HG03575 (cell line): ENCODE measurements at regions not wholly inside any gene's neighbourhood (a gene's known extent, or its start where the extent isn't known, plus 50 kb on each side); places are given as distances from the start of the nearest gene placed in this dataset.

Experiments used
- ATAC-seq: cut with Tn5 transposase; IDR thresholded peaks from one replicate; pipeline ENCODE4 v1.9.1; 2021; ENCODE audit not compliant: unreplicated experiment, insufficient number of reproducible peaks, low FRiP score; ENCODE audit errors: extremely low read depth

GRCh38 chr2:126437016-126437415 lies 218.9 kb upstream of the GYPC start:
- no peak for ATAC-seq

- ATAC-seq = no peak
Measured at GRCh38 chr2:126444512-126444911, 211.4 kb upstream of the GYPC start.

GRCh38 chr2:126446106-126446695 lies 209.8 kb upstream of the GYPC start:
- no peak for ATAC-seq

- no peak for ATAC-seq
Measured at GRCh38 chr2:126448611-126449010, 207.3 kb upstream of the GYPC start.

- ATAC-seq = no peak
Measured at GRCh38 chr2:126449677-126450076, 206.3 kb upstream of the GYPC start.

- no peak for ATAC-seq
Measured at GRCh38 chr2:126463892-126464674, 191.9 kb upstream of the GYPC start.

GRCh38 chr2:126467367-126468054 lies 188.4 kb upstream of the GYPC start:
- ATAC-seq = peak; percentile 60

GRCh38 chr2:126475031-126475430 lies 180.9 kb upstream of the GYPC start:
- ATAC-seq = no peak

GRCh38 chr2:126476691-126477090 lies 179.3 kb upstream of the GYPC start:
- no peak for ATAC-seq

GRCh38 chr2:126480033-126480432 lies 175.9 kb upstream of the GYPC start:
- no peak for ATAC-seq

- ATAC-seq = no peak
Measured at GRCh38 chr2:126482582-126483464, 173.1 kb upstream of the GYPC start.

- no peak for ATAC-seq
Measured at GRCh38 chr2:126494593-126494992, 161.4 kb upstream of the GYPC start.

GRCh38 chr2:126495189-126495588 lies 160.8 kb upstream of the GYPC start:
- no peak for ATAC-seq

GRCh38 chr2:126496493-126496892 lies 159.5 kb upstream of the GYPC start:
- ATAC-seq = peak; percentile 92

- no peak for ATAC-seq
Measured at GRCh38 chr2:126503476-126503875, 152.5 kb upstream of the GYPC start.

GRCh38 chr2:126504949-126505348 lies 151.0 kb upstream of the GYPC start:
- ATAC-seq = no peak

GRCh38 chr2:126506786-126507185 lies 149.2 kb upstream of the GYPC start:
- no peak for ATAC-seq

- ATAC-seq = no peak
Measured at GRCh38 chr2:126507425-126507911, 148.5 kb upstream of the GYPC start.

- no peak for ATAC-seq
Measured at GRCh38 chr2:126510356-126510755, 145.6 kb upstream of the GYPC start.
